ENCODE measurements at regions not wholly inside any gene's neighbourhood (a gene's known extent, or its start where the extent isn't known, plus 50 kb on each side); places are given as distances from the start of the nearest gene placed in this dataset.

DNA sequence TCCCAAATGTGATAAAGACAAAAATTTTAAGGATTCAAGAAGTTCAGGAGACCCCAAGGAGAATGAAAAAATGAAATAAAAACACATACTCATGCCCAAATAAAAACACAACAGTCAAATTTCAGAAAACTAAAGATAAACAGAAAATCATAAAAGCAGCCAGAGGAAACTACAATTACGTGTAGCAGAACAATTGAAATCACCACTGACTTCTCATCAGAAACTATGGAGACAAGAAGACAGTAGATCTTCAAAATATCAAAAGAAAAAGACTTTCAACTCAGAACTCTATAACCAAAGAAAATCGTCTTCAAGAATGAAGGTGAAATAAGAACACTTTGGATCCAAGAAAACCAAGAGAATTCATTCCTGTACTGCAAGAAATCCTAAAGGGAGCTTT is 54.9 kb downstream of the DIO3 start:
- no peak for DNase-seq (ENCODE audit: extremely low read depth, low read depth)

DNA sequence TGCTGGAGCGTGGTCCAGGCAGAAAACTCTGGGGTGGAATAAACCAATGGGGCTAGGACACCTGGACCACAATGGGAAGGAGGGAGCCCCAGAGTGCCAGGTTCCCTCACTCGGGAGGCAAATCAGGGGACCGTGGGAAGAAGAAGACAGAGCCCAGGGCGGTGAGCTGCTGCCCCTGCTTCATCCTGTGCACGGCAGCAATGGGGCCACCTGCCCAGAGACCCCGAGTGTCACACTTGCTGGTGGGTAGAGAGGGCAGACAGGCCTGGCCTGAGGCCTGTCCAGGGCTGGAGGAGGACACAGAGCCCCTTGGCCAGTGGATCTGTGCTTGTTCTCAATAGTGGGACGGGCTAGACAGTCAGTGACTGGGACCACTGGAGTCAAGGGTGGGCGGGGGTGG is 58.2 kb downstream of the DIO3 start:
- TF ChIP-seq, protein P1, sequence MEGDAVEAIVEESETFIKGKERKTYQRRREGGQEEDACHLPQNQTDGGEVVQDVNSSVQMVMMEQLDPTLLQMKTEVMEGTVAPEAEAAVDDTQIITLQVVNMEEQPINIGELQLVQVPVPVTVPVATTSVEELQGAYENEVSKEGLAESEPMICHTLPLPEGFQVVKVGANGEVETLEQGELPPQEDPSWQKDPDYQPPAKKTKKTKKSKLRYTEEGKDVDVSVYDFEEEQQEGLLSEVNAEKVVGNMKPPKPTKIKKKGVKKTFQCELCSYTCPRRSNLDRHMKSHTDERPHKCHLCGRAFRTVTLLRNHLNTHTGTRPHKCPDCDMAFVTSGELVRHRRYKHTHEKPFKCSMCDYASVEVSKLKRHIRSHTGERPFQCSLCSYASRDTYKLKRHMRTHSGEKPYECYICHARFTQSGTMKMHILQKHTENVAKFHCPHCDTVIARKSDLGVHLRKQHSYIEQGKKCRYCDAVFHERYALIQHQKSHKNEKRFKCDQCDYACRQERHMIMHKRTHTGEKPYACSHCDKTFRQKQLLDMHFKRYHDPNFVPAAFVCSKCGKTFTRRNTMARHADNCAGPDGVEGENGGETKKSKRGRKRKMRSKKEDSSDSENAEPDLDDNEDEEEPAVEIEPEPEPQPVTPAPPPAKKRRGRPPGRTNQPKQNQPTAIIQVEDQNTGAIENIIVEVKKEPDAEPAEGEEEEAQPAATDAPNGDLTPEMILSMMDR (IDR thresholded peaks at IDR 0.05; ENCODE audit: low read depth, low read length), result no peak
- DNase-seq (ENCODE audit: extremely low read depth, low read depth), result no peak

More for the DNA sequence above, 54.9 kb downstream of the DIO3 start:
- TF ChIP-seq, protein P1 (IDR thresholded peaks at IDR 0.05; ENCODE audit: low read depth, low read length), result no peak

DNA sequence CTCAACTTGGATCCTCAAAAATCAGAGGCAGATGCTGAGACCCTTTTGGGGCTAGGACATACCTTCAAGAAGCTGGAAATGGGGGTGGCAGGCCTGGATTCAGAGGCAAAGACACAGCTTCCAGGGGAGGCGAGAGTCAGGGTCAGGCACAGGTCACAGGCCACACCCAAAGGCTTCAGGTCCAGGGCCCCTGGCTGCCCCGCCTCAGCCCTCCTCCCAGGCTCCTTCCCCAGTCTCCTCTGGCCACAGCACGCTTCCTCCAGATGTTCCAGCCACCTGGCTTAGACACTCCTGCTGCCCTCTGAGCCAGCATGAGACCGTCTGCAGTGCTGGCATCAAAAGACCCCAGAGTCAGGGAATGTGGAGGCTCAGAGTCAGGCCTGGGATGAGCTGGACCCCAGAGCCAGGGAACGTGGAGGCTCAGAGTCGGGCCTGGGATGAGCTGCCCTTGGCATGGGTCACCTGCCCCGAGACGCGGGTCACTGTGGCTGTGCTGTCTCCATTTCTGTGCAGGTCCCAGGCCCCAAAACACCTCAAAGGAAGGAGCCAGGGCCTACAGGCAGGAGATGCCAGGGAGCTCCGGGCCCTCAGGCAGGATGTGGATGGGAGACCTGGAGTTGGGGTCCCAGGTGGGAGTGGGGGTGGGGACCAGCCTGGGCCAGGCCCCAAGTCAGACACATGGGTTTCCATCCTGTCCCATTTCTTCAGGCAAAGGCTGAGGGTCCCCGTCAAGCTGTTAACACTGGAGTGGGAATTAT is 58.9 kb downstream of the DIO3 start:
- no peak for DNase-seq (ENCODE audit: extremely low read depth, low read depth)
- TF ChIP-seq, protein P1 (IDR thresholded peaks at IDR 0.05; ENCODE audit: low read depth, low read length), result no peak

DNA sequence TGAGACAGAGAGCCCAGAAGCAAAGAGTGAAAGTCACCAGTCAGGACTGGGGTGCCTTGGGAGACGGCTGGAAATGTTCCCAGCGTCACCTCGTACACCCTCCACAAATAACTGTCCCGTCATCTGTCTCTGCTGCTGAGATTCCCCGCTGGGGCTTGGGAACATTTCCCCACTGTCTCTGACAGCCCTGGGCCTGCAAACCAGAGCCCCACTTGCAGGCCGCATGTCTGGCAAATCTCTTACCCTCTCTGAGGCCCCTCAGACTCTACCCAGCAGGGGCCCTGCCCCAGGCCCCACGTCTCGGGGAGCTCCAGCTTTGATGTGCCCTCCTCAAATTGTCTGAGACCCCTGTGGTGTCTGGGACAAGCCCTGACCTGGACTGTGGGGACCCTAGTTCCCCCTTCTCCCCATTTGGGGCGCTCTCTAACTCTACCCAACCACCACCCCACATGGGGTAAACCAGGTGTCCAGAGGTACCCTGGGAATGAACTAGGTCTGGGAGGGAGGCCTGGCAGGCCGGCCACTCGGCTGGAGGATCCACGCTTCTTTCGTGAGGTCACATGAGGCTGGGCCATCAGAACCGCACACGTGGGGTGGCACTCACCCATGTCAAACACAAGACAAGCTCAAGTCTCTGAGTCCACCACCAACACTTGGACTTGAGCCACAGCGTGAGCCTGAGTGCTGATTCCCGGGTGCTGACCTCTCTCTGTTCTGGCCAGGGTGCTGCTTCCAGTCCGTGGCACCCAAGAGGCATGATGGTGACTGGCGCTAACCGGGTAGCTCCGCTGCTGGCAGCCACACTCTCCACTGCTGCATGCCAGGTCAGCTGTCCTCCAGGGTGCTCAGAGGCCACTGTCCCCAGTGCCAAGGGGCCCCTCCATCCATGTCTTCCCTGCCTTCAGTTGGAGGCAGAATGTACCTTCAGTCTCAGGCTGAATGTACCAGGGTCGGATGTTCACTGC is 59.8 kb downstream of the DIO3 start:
- TF ChIP-seq, protein P1 (IDR thresholded peaks at IDR 0.05; ENCODE audit: low read depth, low read length), result no peak
- DNase-seq (ENCODE audit: extremely low read depth, low read depth), result no peak

DNA sequence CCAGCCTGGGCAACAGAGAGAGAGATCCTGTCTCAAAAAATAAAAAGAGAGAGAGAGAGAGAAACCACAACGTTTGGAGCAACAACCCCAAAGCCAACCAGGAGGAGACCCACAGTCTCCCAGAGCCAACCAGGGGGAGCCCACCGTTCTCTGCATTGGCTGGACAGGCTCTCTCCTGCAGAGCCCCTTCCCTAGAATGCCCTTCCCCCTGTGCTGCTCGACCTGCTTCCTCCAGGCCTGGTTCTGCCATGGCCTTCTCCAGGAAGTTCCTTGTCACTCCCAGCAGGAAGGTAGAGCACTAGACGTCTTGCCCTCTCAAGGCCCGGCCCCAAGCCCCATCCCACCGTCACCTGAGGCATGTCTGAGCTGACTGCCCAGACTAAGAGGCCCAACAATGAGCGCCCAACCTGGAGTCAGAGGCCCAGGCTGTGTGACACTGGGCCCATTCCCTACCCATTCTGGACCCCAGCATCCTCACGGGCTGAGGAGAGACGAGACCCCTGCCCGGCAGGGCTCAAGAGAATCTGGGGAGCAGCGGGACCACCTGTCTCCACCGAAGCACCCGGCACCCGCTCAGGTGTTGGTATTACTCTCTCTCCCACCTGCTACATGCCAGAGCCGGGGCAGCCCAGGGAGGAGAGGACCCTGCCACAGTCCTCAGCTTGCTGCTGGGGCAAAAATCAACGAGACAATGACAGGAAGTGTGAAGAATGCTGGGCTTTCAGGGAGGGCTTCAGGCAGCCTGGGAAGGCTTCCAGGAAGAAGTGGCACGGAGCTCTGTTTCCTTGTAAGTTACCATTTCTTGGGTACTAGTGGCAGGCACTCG is 61.2 kb downstream of the DIO3 start:
- no peak for DNase-seq (ENCODE audit: extremely low read depth, low read depth)
- TF ChIP-seq, protein P1 (IDR thresholded peaks at IDR 0.05; ENCODE audit: low read depth, low read length), result no peak

DNA sequence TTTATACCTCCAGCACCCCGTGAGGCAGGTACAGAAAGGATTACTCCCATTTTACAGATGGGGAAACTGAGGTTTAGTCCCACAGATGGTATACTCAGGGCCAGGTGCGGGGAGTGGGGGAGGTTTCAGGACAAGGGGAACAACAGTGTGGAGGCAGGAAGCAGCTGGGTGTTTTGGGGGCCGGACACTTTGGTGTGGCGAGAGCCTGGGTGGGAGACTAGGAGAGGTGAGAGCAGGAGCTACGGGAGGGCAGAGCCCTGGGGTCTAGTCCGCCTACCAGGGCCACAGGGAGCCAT is 61.7 kb downstream of the DIO3 start:
- DNase-seq (ENCODE audit: extremely low read depth, low read depth), result no peak
- TF ChIP-seq, protein P1 (IDR thresholded peaks at IDR 0.05; ENCODE audit: low read depth, low read length), result no peak
